ENCODE measurements at regions not wholly inside any gene's neighbourhood (a gene's known extent, or its start where the extent isn't known, plus 50 kb on each side); places are given as distances from the start of the nearest gene placed in this dataset.

GRCh38 chr1:58923090-58923470 lies 139.2 kb upstream of the JUN start:
- Mint-ChIP-seq H3K27me3 (ENCODE audit: unreplicated experiment) (peaks cover 2% of the 10 kb centered on the region), H3K4me3 (ENCODE audit: unreplicated experiment) (no peak overlapping the region), H3K4me1 (ENCODE audit: unreplicated experiment) (no peaks in the 10 kb centered on the region), H3K9me3 (ENCODE audit: unreplicated experiment) (no peaks in the 10 kb centered on the region), H3K27ac (ENCODE audit: unreplicated experiment) (no peak overlapping the region), H3K36me3 (ENCODE audit: low read depth, unreplicated experiment) (no peaks in the 10 kb centered on the region)
- no peak for DNase-seq (ENCODE audit: low spot score)
- TF ChIP-seq, protein P1, sequence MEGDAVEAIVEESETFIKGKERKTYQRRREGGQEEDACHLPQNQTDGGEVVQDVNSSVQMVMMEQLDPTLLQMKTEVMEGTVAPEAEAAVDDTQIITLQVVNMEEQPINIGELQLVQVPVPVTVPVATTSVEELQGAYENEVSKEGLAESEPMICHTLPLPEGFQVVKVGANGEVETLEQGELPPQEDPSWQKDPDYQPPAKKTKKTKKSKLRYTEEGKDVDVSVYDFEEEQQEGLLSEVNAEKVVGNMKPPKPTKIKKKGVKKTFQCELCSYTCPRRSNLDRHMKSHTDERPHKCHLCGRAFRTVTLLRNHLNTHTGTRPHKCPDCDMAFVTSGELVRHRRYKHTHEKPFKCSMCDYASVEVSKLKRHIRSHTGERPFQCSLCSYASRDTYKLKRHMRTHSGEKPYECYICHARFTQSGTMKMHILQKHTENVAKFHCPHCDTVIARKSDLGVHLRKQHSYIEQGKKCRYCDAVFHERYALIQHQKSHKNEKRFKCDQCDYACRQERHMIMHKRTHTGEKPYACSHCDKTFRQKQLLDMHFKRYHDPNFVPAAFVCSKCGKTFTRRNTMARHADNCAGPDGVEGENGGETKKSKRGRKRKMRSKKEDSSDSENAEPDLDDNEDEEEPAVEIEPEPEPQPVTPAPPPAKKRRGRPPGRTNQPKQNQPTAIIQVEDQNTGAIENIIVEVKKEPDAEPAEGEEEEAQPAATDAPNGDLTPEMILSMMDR (IDR thresholded peaks at IDR 0.05; ENCODE audit: unreplicated experiment) = no peak

- H3K4me3 Mint-ChIP-seq (ENCODE audit: unreplicated experiment) = no peak overlapping the region
- TF ChIP-seq, protein P1 (IDR thresholded peaks at IDR 0.05; ENCODE audit: unreplicated experiment) = no peak
- no peaks in the 10 kb centered on the region for H3K9me3 Mint-ChIP-seq (ENCODE audit: unreplicated experiment)
- peaks cover 1% of the 10 kb centered on the region for H3K4me1 Mint-ChIP-seq (ENCODE audit: unreplicated experiment)
- no peak for DNase-seq (ENCODE audit: low spot score)
- H3K27me3 Mint-ChIP-seq (ENCODE audit: unreplicated experiment) = peaks cover 2% of the 10 kb centered on the region
- H3K36me3 Mint-ChIP-seq (ENCODE audit: low read depth, unreplicated experiment) = no peaks in the 10 kb centered on the region
- H3K27ac Mint-ChIP-seq (ENCODE audit: unreplicated experiment) = no peak overlapping the region
Measured at GRCh38 chr1:58924016-58924565, 140.2 kb upstream of the JUN start.

GRCh38 chr1:58924821-58925220 lies 141.0 kb upstream of the JUN start:
- peaks cover 4% of the 10 kb centered on the region for H3K4me1 Mint-ChIP-seq (ENCODE audit: unreplicated experiment)

GRCh38 chr1:58925247-58925646 lies 141.4 kb upstream of the JUN start:
- TF ChIP-seq, protein P1 (IDR thresholded peaks at IDR 0.05; ENCODE audit: unreplicated experiment) = no peak
- DNase-seq (ENCODE audit: low spot score) = no peak
- Mint-ChIP-seq H3K27ac (ENCODE audit: unreplicated experiment) (no peak overlapping the region), H3K9me3 (ENCODE audit: unreplicated experiment) (no peaks in the 10 kb centered on the region), H3K4me1 (ENCODE audit: unreplicated experiment) (peaks cover 4% of the 10 kb centered on the region), H3K27me3 (ENCODE audit: unreplicated experiment) (peaks cover 2% of the 10 kb centered on the region), H3K36me3 (ENCODE audit: low read depth, unreplicated experiment) (no peaks in the 10 kb centered on the region), H3K4me3 (ENCODE audit: unreplicated experiment) (no peak overlapping the region)

More at GRCh38 chr1:58924821-58925220, 141.0 kb upstream of the JUN start:
- no peak overlapping the region for H3K4me3 Mint-ChIP-seq (ENCODE audit: unreplicated experiment)
- H3K9me3 Mint-ChIP-seq (ENCODE audit: unreplicated experiment) = no peaks in the 10 kb centered on the region
- H3K36me3 Mint-ChIP-seq (ENCODE audit: low read depth, unreplicated experiment) = no peaks in the 10 kb centered on the region
- DNase-seq (ENCODE audit: low spot score) = no peak
- TF ChIP-seq, protein P1 (IDR thresholded peaks at IDR 0.05; ENCODE audit: unreplicated experiment) = no peak
- H3K27me3 Mint-ChIP-seq (ENCODE audit: unreplicated experiment) = peaks cover 2% of the 10 kb centered on the region
- no peak overlapping the region for H3K27ac Mint-ChIP-seq (ENCODE audit: unreplicated experiment)

DNA sequence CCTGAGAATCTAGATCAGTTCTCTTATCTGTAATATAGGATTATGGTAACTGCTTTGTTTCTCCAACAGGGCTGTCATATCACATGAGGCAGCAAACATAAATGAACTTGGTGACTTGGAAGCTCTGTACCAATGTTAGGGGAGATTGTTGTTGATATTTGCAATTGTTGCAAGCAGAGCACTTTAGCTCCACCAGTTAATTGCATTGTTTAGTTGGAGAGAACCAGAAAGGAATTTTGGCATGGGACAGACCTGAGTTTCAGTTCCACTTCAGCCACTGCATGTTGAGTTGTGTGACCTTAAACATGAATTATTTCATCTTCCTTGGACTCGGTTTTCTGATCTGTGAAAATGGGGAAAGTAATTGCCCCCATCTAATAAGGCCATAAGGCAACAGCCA lies 142.3 kb upstream of the JUN start:
- Mint-ChIP-seq H3K9me3 (ENCODE audit: unreplicated experiment) (no peaks in the 10 kb centered on the region), H3K4me3 (ENCODE audit: unreplicated experiment) (no peak overlapping the region), H3K4me1 (ENCODE audit: unreplicated experiment) (peaks cover 4% of the 10 kb centered on the region), H3K27ac (ENCODE audit: unreplicated experiment) (no peak overlapping the region), H3K36me3 (ENCODE audit: low read depth, unreplicated experiment) (no peaks in the 10 kb centered on the region), H3K27me3 (ENCODE audit: unreplicated experiment) (peaks cover 2% of the 10 kb centered on the region)
- TF ChIP-seq, protein P1 (IDR thresholded peaks at IDR 0.05; ENCODE audit: unreplicated experiment) = no peak
- no peak for DNase-seq (ENCODE audit: low spot score)

Measured in endothelial cell (in vitro differentiated cells).